ENCODE measurements at regions not wholly inside any gene's neighbourhood (a gene's known extent, or its start where the extent isn't known, plus 50 kb on each side); places are given as distances from the start of the nearest gene placed in this dataset.

- no peaks in the 10 kb centered on the region for H3K27me3 ChIP-seq
- no peaks in the 10 kb centered on the region for H3K36me3 ChIP-seq
- H3K4me3 ChIP-seq, result no peak overlapping the region
- WGBS, result 94% methylated on average over 4 of the region's 4 CpGs
- no peak overlapping the region for H3K27ac ChIP-seq
- TF ChIP-seq CTCF (IDR thresholded peaks at IDR 0.05), result no peak
- TF ChIP-seq POLR2AphosphoS5 (IDR thresholded peaks at IDR 0.05), result no peak
- no peak for TF ChIP-seq POLR2A (IDR thresholded peaks at IDR 0.05)
- no peak for TF ChIP-seq EP300 (IDR thresholded peaks at IDR 0.05)
- peaks cover 9% of the 10 kb centered on the region for H3K4me1 ChIP-seq
- DNase-seq (ENCODE audit: low spot score in 2 of 2), result no peak
- H3K9me3 ChIP-seq, result no peaks in the 10 kb centered on the region
Observed at GRCh38 chr3:150057227-150057626, 86.5 kb upstream of the PFN2 start.

- DNase-seq (ENCODE audit: low spot score in 2 of 2), result no peak
- Histone ChIP-seq H3K36me3 (no peaks in the 10 kb centered on the region), H3K9me3 (no peaks in the 10 kb centered on the region), H3K4me1 (no peaks in the 10 kb centered on the region), H3K27ac (no peak overlapping the region), H3K4me3 (no peak overlapping the region), H3K27me3 (no peaks in the 10 kb centered on the region)
- TF ChIP-seq POLR2AphosphoS5 (IDR thresholded peaks at IDR 0.05) (no peak), POLR2A (IDR thresholded peaks at IDR 0.05) (no peak), CTCF (IDR thresholded peaks at IDR 0.05) (no peak), EP300 (IDR thresholded peaks at IDR 0.05) (no peak)
- WGBS, result 92% methylated on average over 6 of the region's 6 CpGs
Observed at GRCh38 chr3:150055332-150055731, 84.6 kb upstream of the PFN2 start.

GRCh38 chr3:150054635-150055034, 83.9 kb upstream of the PFN2 start:
- Histone ChIP-seq H3K4me1 (no peaks in the 10 kb centered on the region), H3K9me3 (no peaks in the 10 kb centered on the region), H3K36me3 (no peaks in the 10 kb centered on the region), H3K27me3 (no peaks in the 10 kb centered on the region), H3K4me3 (no peak overlapping the region), H3K27ac (no peak overlapping the region)
- WGBS, result 89% methylated on average over 2 of the region's 2 CpGs
- TF ChIP-seq POLR2AphosphoS5 (IDR thresholded peaks at IDR 0.05), result no peak
- TF ChIP-seq POLR2A (IDR thresholded peaks at IDR 0.05), result no peak
- TF ChIP-seq CTCF (IDR thresholded peaks at IDR 0.05), result no peak
- no peak for TF ChIP-seq EP300 (IDR thresholded peaks at IDR 0.05)
- no peak for DNase-seq (ENCODE audit: low spot score in 2 of 2)

- Histone ChIP-seq H3K27me3 (no peaks in the 10 kb centered on the region), H3K36me3 (no peaks in the 10 kb centered on the region), H3K9me3 (no peaks in the 10 kb centered on the region), H3K4me1 (no peaks in the 10 kb centered on the region), H3K27ac (no peak overlapping the region), H3K4me3 (no peak overlapping the region)
- 91% methylated on average over 25 of the region's 25 CpGs for WGBS
- TF ChIP-seq EP300 (IDR thresholded peaks at IDR 0.05), result no peak
- no peak for TF ChIP-seq POLR2A (IDR thresholded peaks at IDR 0.05)
- TF ChIP-seq CTCF (IDR thresholded peaks at IDR 0.05), result no peak
- TF ChIP-seq POLR2AphosphoS5 (IDR thresholded peaks at IDR 0.05), result no peak
- DNase-seq (ENCODE audit: low spot score in 2 of 2), result no peak
Observed at GRCh38 chr3:150050510-150050909, 79.8 kb upstream of the PFN2 start.

- no peak overlapping the region for H3K27ac ChIP-seq
- no peak overlapping the region for H3K4me3 ChIP-seq
- DNase-seq (ENCODE audit: low spot score in 2 of 2), result no peak
- 93% methylated on average over 1 of the region's 1 CpG for WGBS
- H3K27me3 ChIP-seq, result no peaks in the 10 kb centered on the region
- no peaks in the 10 kb centered on the region for H3K36me3 ChIP-seq
- no peaks in the 10 kb centered on the region for H3K9me3 ChIP-seq
- TF ChIP-seq EP300 (IDR thresholded peaks at IDR 0.05) (no peak), CTCF (IDR thresholded peaks at IDR 0.05) (no peak), POLR2AphosphoS5 (IDR thresholded peaks at IDR 0.05) (no peak), POLR2A (IDR thresholded peaks at IDR 0.05) (no peak)
- no peaks in the 10 kb centered on the region for H3K4me1 ChIP-seq
Observed at GRCh38 chr3:150049317-150049716, 78.6 kb upstream of the PFN2 start.
